GM23338 (cell line): ENCODE measurements at regions not wholly inside any gene's neighbourhood (a gene's known extent, or its start where the extent isn't known, plus 50 kb on each side); places are given as distances from the start of the nearest gene placed in this dataset.

Experiments
- EZH2phosphoT487 ChIP-seq: fragments of 200-600 bp; sonication (generic); IDR thresholded peaks from one replicate; pipeline ENCODE4 v1.8.1; 2018; ENCODE audit warnings: antibody characterized with exemption; ENCODE audit not compliant: unreplicated experiment
- JUNB ChIP-seq: IDR thresholded peaks from one replicate; pipeline ENCODE4 v1.6.1; 2016; ENCODE audit warnings: antibody characterized with exemption; ENCODE audit not compliant: unreplicated experiment
- POLR2AphosphoS5 ChIP-seq: IDR thresholded peaks from 2 replicates; pipeline ENCODE4 v1.6.1; 2016; ENCODE audit warnings: antibody characterized with exemption, low read depth
- REST ChIP-seq: IDR thresholded peaks from one replicate; pipeline ENCODE4 v1.6.1; 2018; ENCODE audit warnings: antibody characterized with exemption; ENCODE audit not compliant: unreplicated experiment
- STAT1 ChIP-seq: IDR thresholded peaks from one replicate; pipeline ENCODE4 v1.6.1; 2016; ENCODE audit warnings: antibody characterized with exemption; ENCODE audit not compliant: unreplicated experiment
- ZNF331 ChIP-seq: fragments of 250-450 bp; sonication (Bioruptor Pico); IDR thresholded peaks from 2 replicates; pipeline ENCODE4 v1.5.0; 2020; ENCODE audit warnings: low read depth, mild to moderate bottlenecking, moderate library complexity
- ZNF462 ChIP-seq: fragments of 250-450 bp; sonication (Bioruptor Pico); IDR thresholded peaks from 2 replicates; pipeline ENCODE4 v1.5.0; 2020; ENCODE audit warnings: mild to moderate bottlenecking, moderate library complexity

GRCh38 chr11:57094181-57094935 lies 87.4 kb upstream of the LRRC55 start (continued):
- TF ChIP-seq ZNF462, result no peak
- TF ChIP-seq ZNF331, result no peak
- TF ChIP-seq REST, result no peak
- TF ChIP-seq JUNB, result no peak
- no peak for TF ChIP-seq POLR2AphosphoS5
- TF ChIP-seq STAT1, result no peak
- no peak for TF ChIP-seq EZH2phosphoT487
